Small intestine (tissue), 7 donors: ENCODE measurements at regions not wholly inside any gene's neighbourhood (a gene's known extent, or its start where the extent isn't known, plus 50 kb on each side); places are given as distances from the start of the nearest gene placed in this dataset.

Source experiments
- DNase-seq, 2 donors: peaks; one replicate each; pipeline versions ENCODE4 v3.0.0 to v3.0.0-alpha.2; 2013
- FAIRE-seq: peaks from 2 replicates; lab custom pipeline; 2012; peaks lifted over from hg19 to GRCh38; lab: Jason Lieb, UNC
- H3K27ac ChIP-seq, 3 donors: one replicate each; pipeline ENCODE4 v1.5.1; 2013; ENCODE audit warnings: low read length in 2 of 3, mild to moderate bottlenecking in 2 of 3, control low read depth in 1 of 3, inconsistent platforms in 1 of 3, low read depth in 1 of 3, moderate library complexity in 1 of 3
- H3K27me3 ChIP-seq, 3 donors: one replicate each; pipeline ENCODE4 v1.6.1; 2013; ENCODE audit warnings: low read length in 3 of 3, inconsistent platforms in 1 of 3; ENCODE audit not compliant: control insufficient read depth in 3 of 3, insufficient read depth in 3 of 3
- H3K36me3 ChIP-seq, 3 donors: one replicate each; pipeline ENCODE4 v1.6.1; 2013; ENCODE audit warnings: low read length in 3 of 3, inconsistent platforms in 1 of 3, low read depth in 1 of 3, mild to moderate bottlenecking in 1 of 3, moderate library complexity in 1 of 3; ENCODE audit not compliant: control insufficient read depth in 3 of 3, insufficient read depth in 2 of 3
- H3K4me1 ChIP-seq, 3 donors: one replicate each; pipeline ENCODE4 v1.6.1; 2013; ENCODE audit warnings: low read length in 2 of 3, inconsistent platforms in 1 of 3, low read depth in 1 of 3, mild to moderate bottlenecking in 1 of 3, moderate library complexity in 1 of 3; ENCODE audit not compliant: control insufficient read depth in 3 of 3, insufficient read depth in 2 of 3
- H3K4me3 ChIP-seq, 3 donors: one replicate each; pipeline ENCODE4 v1.5.1; 2013; ENCODE audit warnings: low read length in 3 of 3, control low read depth in 1 of 3, inconsistent platforms in 1 of 3, low read depth in 1 of 3, mild to moderate bottlenecking in 1 of 3, moderate library complexity in 1 of 3
- H3K9me3 ChIP-seq, 2 donors: one replicate each; pipeline ENCODE4 v1.6.1; 2013; ENCODE audit warnings: low read depth in 1 of 2, low read length in 1 of 2; ENCODE audit not compliant: control insufficient read depth in 2 of 2, insufficient read depth in 1 of 2
- WGBS, 3 donors: extraction: QIAGEN DNeasy Blood & Tissue Kit; methylation state at CpG; one replicate each; pipeline ENCODE4 v1.1.7; 2013; 5-methylcytosine and 5-hydroxymethylcytosine counted together
- donor health status: healthy with polysubstance abuse.
- donor health status: control.
- donor health status: control.
- donor health status: Bipolar disorder and iron deficiency.
- donor health status: healthy.

DNA sequence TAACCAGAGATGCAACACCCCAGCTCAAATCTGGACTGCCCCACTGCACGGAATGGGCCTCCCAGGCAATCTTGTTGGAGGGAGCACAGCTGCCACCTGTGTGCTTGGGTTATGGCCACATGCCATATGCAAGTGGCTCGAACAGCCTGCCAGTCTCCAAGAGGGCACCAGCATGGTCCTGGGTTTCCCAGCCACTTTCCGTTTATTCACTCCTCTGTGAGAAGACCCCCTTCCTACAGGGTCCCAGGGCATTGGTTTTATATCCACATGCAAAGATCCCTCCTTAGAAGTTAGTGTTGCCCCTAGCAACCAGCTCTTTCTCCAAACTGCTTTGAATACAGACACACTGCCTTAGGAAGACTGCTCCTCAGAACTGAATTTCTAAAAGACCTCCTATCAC lies 487.8 kb downstream of the BUD13 start:
- FAIRE-seq (no peak), DNase-seq (no peak)
- H3K36me3 ChIP-seq: no peaks in the 10 kb centered on the region
- no peak overlapping the region for H3K27ac ChIP-seq
- peaks cover 0 to 7% (median 3%) of the 10 kb centered on the region in 3 donors for H3K27me3 ChIP-seq
- H3K4me1 ChIP-seq: no peaks in the 10 kb centered on the region
- 53 to 64% (median 54%) methylated on average over 3 of the region's 3 CpGs for WGBS, 3 donors
- peaks cover 0 to 5% of the 10 kb centered on the region in 2 donors for H3K9me3 ChIP-seq
- no peak overlapping the region for H3K4me3 ChIP-seq

DNA sequence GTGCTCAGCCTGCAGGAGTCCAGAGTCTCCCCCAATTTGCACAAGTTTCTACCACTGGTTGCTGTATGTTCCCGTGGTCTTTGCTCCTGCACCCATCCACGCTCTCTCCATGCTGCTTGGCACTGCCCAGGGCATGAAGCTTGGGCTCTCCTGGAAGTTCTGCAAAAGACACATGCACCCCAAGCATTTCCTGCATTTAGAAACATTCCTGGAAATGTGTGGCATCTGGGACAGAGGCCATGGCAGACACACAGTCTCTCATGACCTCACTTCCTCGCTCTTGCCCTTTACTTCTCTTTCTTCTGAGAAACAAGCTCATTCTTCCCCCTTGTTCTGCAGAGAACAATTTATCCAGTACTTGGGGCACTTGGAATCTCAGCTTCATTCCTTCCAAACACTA lies 489.5 kb downstream of the BUD13 start:
- Histone ChIP-seq H3K36me3 (no peaks in the 10 kb centered on the region), H3K9me3 (no peaks in the 10 kb centered on the region), H3K27me3 (peaks cover 0 to 7% (median 2%) of the 10 kb centered on the region in 3 donors), H3K27ac (no peak overlapping the region), H3K4me3 (no peak overlapping the region), H3K4me1 (peaks cover 0 to 2% (median 0%) of the 10 kb centered on the region in 3 donors)
- 84 to 96% (median 87%) methylated on average over 3 of the region's 3 CpGs for WGBS, 3 donors
- FAIRE-seq (no peak), DNase-seq (no peak)

DNA sequence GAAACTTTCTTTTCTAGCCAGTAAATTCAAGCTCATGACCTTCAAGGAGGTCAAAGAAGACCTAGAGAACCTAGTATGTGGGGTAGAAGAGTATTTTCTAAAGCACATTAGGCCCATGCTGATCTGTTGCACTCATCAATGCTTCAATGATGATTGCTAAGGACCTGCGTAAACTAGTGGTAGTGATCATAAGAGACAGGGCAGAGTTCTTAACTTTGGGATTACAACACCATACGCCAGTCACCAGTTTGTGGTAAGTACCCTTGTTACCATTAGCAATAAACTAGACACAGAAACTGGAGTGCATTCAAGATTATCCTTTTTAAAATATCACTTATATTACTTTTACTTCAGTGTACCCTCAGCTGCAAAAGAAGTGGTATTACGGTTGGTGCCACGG lies 490.3 kb downstream of the BUD13 start:
- DNase-seq: no peak
- 94% methylated on average over 4 of the region's 4 CpGs for WGBS, 3 donors
- no peak for FAIRE-seq
- Histone ChIP-seq H3K4me1 (peaks cover 0 to 2% (median 0%) of the 10 kb centered on the region in 3 donors), H3K9me3 (no peaks in the 10 kb centered on the region), H3K36me3 (no peaks in the 10 kb centered on the region), H3K4me3 (no peak overlapping the region), H3K27ac (no peak overlapping the region), H3K27me3 (peaks cover 0 to 4% (median 0%) of the 10 kb centered on the region in 3 donors)

DNA sequence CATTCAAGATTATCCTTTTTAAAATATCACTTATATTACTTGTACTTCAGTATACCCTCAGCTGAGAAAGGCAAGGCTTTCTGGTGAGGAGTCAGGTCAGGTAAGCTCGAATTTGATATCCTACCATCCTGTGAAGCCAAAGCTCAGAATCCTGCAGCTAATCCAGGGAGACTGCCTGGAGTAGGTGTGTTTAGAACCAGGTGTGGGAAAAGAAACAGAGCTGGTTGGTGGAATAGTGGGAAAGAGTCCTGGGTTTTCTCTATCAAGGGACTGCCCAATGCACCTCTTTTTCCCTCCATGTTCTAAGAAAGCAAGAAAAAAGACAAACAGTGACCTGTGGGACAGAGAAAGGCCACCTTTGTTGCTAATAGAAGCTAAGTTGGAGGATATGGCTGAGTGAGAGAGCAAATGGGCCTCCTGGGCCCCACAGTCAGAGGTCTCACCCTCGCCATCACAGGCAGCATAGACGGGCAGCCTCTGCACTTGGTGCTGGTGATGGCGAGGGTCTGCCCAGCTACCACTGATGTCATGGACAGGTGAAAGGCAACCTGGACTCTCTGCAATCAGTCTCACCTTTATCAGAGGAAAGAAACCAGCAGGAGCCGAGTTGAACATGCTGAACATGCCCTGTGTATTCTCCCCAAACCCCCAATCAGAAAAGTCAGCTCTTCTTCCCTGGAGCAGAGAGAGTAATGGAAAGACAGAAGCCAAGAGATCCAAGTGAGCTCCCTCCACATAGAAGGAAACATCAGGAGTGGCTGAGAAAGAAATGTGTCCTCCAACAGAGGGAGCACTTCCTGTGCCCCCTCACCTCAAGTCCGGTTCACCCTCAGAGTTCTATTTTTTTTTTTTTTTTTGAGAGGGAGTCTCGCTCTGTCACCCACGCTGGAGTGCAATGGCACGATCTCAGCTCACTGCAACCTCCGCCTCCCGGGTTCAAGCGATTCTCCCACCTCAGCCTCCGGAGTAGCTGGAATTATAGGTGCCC lies 491.3 kb downstream of the BUD13 start:
- no peak for FAIRE-seq
- peaks cover 0 to 2% (median 1%) of the 10 kb centered on the region in 3 donors for H3K4me1 ChIP-seq
- H3K4me3 ChIP-seq: no peak overlapping the region
- no peak overlapping the region for H3K27ac ChIP-seq
- no peak for DNase-seq
- peaks cover 0 to 4% (median 0%) of the 10 kb centered on the region in 3 donors for H3K27me3 ChIP-seq
- H3K36me3 ChIP-seq: no peaks in the 10 kb centered on the region
- WGBS, 3 donors: 85 to 90% (median 88%) methylated on average over 13 of the region's 13 CpGs
- no peaks in the 10 kb centered on the region for H3K9me3 ChIP-seq

DNA sequence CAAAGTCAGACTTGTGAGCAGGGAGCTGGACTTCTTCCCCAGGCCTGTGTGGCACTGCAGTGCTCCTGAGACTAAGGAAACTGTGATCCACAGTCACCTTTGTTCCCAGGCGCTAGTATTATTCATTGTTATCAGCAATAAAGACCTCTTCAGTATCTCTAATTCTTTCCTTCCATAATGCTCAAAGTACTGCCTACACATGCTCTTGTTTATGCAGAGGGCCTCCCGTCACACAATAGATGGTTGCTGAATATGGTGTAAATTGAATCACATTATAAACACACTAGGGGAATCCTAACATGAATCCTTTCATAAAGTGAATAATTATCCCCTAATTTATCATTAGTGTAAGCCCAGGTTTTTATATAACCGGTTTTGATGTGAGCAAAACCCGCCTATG lies 493.3 kb downstream of the BUD13 start:
- Histone ChIP-seq H3K27ac (no peak overlapping the region), H3K27me3 (peaks cover 0 to 10% (median 0%) of the 10 kb centered on the region in 3 donors), H3K4me1 (peaks cover 0 to 2% (median 2%) of the 10 kb centered on the region in 3 donors), H3K9me3 (no peaks in the 10 kb centered on the region), H3K36me3 (no peaks in the 10 kb centered on the region), H3K4me3 (no peak overlapping the region)
- FAIRE-seq: no peak
- WGBS, 3 donors: 14 to 51% (median 38%) methylated on average over 4 of the region's 4 CpGs
- DNase-seq: peak; percentile 39 to 71

DNA sequence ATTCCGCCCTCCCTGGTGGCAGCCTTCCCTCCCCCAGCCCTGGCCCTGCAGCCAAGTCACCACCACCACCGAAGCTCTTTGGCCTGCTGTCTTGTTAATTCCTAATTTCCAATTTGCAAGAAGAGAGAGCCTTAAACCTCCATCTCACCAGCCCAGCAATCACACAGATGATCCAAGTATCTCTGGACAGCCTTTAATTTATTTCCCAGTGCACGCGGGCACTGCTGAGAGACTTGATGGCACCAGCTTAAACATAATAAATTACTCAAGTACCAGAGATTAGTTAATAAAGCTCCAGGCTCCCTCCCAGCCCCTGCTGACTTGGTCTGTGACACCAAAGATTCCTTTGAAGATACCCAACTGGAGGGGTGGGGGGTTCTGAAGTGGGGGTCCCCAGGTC lies 494.7 kb downstream of the BUD13 start:
- no peak for DNase-seq
- Histone ChIP-seq H3K36me3 (no peaks in the 10 kb centered on the region), H3K4me1 (peaks cover 0 to 2% (median 2%) of the 10 kb centered on the region in 3 donors), H3K9me3 (no peaks in the 10 kb centered on the region), H3K27me3 (peaks cover 0 to 12% (median 3%) of the 10 kb centered on the region in 3 donors), H3K27ac (no peak overlapping the region), H3K4me3 (no peak overlapping the region)
- FAIRE-seq: no peak
- 80 to 88% (median 83%) methylated on average over 4 of the region's 4 CpGs for WGBS, 3 donors

DNA sequence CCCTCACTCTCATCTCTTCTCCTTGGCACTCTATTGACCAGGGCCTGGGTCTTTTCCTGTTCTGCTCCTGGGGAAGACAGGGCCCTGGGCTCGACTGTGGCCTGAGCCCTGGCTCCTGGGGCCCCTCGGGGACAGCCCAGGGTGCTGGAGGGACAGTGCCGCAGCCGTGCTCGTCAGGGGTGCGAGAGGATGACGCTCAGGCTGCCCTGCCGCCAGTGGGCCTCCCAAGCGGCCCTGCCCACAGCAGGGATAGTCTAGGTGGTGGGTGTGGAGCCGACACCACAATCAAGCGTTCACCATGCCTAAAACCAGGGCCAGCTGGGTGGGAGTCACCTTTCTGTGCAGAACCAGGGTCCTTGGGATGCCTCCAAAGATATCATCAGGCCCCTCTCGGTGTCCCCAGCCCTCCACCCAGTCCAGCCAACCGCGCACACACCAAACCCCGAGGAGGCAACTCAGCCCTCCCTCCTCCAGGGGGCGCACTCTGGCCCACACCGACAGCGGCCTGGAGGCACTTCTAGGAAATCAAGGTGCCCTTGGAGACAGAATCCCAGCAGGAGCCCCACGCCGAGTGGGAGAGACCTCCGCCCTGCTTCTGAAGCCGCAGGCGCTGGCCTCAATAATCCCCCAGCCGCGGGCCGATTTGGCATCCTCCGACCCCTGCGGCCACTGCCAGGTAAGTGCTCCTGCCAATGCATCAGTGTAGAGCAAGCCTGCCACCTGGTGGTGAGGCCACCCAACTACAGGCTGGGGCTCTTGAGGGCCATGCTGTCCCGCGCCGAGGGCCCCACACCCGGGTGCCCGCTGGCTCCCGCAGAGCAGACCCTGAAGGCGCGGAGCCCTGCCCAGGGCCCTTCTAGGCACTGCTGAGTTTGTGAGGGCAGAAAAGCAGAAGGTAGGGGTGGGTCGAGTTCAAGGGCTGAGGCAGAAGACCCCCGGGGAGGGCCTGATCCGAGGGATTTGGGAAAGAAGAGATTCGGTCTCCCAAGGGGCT lies 496.4 kb downstream of the BUD13 start:
- FAIRE-seq (no peak), DNase-seq (peak; percentile 62 to 83)
- Histone ChIP-seq H3K27ac (no peak overlapping the region), H3K36me3 (no peaks in the 10 kb centered on the region), H3K4me1 (peaks cover 0 to 2% (median 2%) of the 10 kb centered on the region in 3 donors), H3K27me3 (peaks cover 0 to 12% (median 3%) of the 10 kb centered on the region in 3 donors), H3K4me3 (peak overlapping the region in 2 of 3 donors; percentile 26 to 32), H3K9me3 (no peaks in the 10 kb centered on the region)
- 25 to 41% (median 38%) methylated on average over 36 to 40 of the region's 40 CpGs for WGBS, 3 donors

DNA sequence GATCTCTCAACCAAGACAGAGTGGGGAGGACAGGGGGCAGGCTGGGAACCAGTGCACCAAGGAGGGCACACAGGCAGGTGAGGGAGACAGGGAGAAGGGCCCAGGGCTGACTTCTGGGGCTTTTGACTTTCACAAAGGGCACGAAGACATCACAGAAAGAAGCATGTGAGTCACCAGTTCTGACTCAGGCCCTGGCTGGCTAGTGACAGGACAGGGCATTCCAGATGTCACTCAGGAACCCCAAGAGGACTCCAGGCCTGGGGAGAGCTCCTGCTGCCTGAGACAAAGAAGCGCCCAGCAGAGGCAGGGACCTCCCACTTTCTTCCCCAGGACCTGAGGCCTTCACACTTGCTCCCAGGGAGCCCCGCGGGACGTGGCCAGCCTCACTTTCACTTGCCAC lies 497.2 kb downstream of the BUD13 start:
- 69 to 83% (median 73%) methylated on average over 5 of the region's 5 CpGs for WGBS, 3 donors
- Histone ChIP-seq H3K36me3 (no peaks in the 10 kb centered on the region), H3K4me1 (peaks cover 0 to 2% (median 2%) of the 10 kb centered on the region in 3 donors), H3K4me3 (no peak overlapping the region), H3K9me3 (no peaks in the 10 kb centered on the region), H3K27ac (no peak overlapping the region), H3K27me3 (peaks cover 0 to 12% (median 3%) of the 10 kb centered on the region in 3 donors)
- FAIRE-seq (no peak), DNase-seq (no peak)
